H1 (cell line): ENCODE measurements at regions not wholly inside any gene's neighbourhood (a gene's known extent, or its start where the extent isn't known, plus 50 kb on each side); places are given as distances from the start of the nearest gene placed in this dataset.

Experiments
- BCL11A ChIP-seq, 2 experiments: IDR thresholded peaks; one replicate each; pipeline ENCODE4 v1.6.1; 2011; ENCODE audit warnings: low read depth in 2 of 2, low read length in 2 of 2, mild to moderate bottlenecking in 2 of 2
- CEBPB ChIP-seq: IDR thresholded peaks from 2 replicates; pipeline ENCODE4 v1.6.1; 2012; ENCODE audit warnings: low read depth, low read length
- EZH2 ChIP-seq: fragments of 200-600 bp; sonication (generic); IDR thresholded peaks from 2 replicates; pipeline ENCODE4 v1.7.1; 2012; ENCODE audit warnings: low read depth, mild to moderate bottlenecking, moderate library complexity, low read length, inconsistent platforms; ENCODE audit not compliant: severe bottlenecking
- MAX ChIP-seq: IDR thresholded peaks from 2 replicates; pipeline ENCODE4 v1.6.1; 2012; ENCODE audit warnings: inconsistent platforms
- POLR2A ChIP-seq, 2 experiments: IDR thresholded peaks; 1 replicate in 1 of 2; 2 replicates in 1 of 2; pipeline ENCODE4 v1.6.1; 2011; ENCODE audit warnings: low read depth in 2 of 2, low read length in 2 of 2, mild to moderate bottlenecking in 2 of 2; ENCODE audit errors: control extremely low read depth in 1 of 2
- SP1 ChIP-seq: IDR thresholded peaks from 2 replicates; pipeline ENCODE4 v1.6.1; 2011; ENCODE audit warnings: low read depth, low read length
- YY1 ChIP-seq: IDR thresholded peaks from 2 replicates; pipeline ENCODE4 v1.6.1; 2011; ENCODE audit warnings: low read depth, mild to moderate bottlenecking, low read length
- ZNF274 ChIP-seq: IDR thresholded peaks from 2 replicates; pipeline ENCODE4 v1.7.0; 2012; ENCODE audit warnings: low read length, borderline replicate concordance; ENCODE audit errors: extremely low read depth
- TF ChIP-seq, protein P1 (sequence below), 3 experiments: IDR thresholded peaks; 1 replicate in 2 of 3; 2 replicates in 1 of 3; pipeline versions ENCODE4 v1.5.1 to v1.6.1; 2011; ENCODE audit warnings: low read length in 3 of 3, mild to moderate bottlenecking in 3 of 3, inconsistent platforms in 2 of 3, low read depth in 1 of 3, moderate library complexity in 1 of 3; ENCODE audit not compliant: insufficient read depth in 1 of 3; ENCODE audit errors: control extremely low read depth in 1 of 3

- TF ChIP-seq, protein P1, sequence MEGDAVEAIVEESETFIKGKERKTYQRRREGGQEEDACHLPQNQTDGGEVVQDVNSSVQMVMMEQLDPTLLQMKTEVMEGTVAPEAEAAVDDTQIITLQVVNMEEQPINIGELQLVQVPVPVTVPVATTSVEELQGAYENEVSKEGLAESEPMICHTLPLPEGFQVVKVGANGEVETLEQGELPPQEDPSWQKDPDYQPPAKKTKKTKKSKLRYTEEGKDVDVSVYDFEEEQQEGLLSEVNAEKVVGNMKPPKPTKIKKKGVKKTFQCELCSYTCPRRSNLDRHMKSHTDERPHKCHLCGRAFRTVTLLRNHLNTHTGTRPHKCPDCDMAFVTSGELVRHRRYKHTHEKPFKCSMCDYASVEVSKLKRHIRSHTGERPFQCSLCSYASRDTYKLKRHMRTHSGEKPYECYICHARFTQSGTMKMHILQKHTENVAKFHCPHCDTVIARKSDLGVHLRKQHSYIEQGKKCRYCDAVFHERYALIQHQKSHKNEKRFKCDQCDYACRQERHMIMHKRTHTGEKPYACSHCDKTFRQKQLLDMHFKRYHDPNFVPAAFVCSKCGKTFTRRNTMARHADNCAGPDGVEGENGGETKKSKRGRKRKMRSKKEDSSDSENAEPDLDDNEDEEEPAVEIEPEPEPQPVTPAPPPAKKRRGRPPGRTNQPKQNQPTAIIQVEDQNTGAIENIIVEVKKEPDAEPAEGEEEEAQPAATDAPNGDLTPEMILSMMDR (IDR thresholded peaks at IDR 0.05; ENCODE audit: control extremely low read depth in 1 of 3, insufficient read depth in 1 of 3, low read depth in 1 of 3, low read length in 3 of 3) = no peak
- TF ChIP-seq MAX (no peak), CEBPB (no peak), BCL11A (IDR thresholded peaks at IDR 0.05; ENCODE audit: low read depth in 2 of 2, low read length in 2 of 2) (no peak), ZNF274 (no peak), SP1 (no peak), EZH2 (no peak), POLR2A (IDR thresholded peaks at IDR 0.05; ENCODE audit: control extremely low read depth in 1 of 2, low read depth in 2 of 2, low read length in 2 of 2) (no peak), YY1 (no peak)
Observed at GRCh38 chr12:30025317-30025716, 241.6 kb upstream of the TMTC1 start.
